ENCODE measurements at regions not wholly inside any gene's neighbourhood (a gene's known extent, or its start where the extent isn't known, plus 50 kb on each side); places are given as distances from the start of the nearest gene placed in this dataset.
A peak's percentile ranks its signal among the peaks of the same experiment; 100 is the strongest.

- Histone ChIP-seq H3K79me2 (ENCODE audit: control insufficient read depth, low read length) (no peaks in the 10 kb centered on the region), H3K36me3 (ENCODE audit: control insufficient read depth, low read length) (no peaks in the 10 kb centered on the region), H3K4me2 (ENCODE audit: low read length) (no peak overlapping the region), H3K4me3 (ENCODE audit: low read length) (no peak overlapping the region), H4K20me1 (ENCODE audit: control insufficient read depth, insufficient read depth, low read depth, low read length) (no peaks in the 10 kb centered on the region), H3F3A (ENCODE audit: control insufficient read depth, insufficient read depth) (no peaks in the 10 kb centered on the region), H3K27me3 (ENCODE audit: control insufficient read depth, low read length) (no peaks in the 10 kb centered on the region), H3K9me3 (ENCODE audit: control insufficient read depth, insufficient read depth, low read length) (no peaks in the 10 kb centered on the region), H3K9me2 (replicated peaks; ENCODE audit: control insufficient read depth, low read length) (no peaks in the 10 kb centered on the region), H3K27ac (ENCODE audit: low read depth, low read length) (no peak overlapping the region), H3K4me1 (ENCODE audit: control insufficient read depth, low read length) (no peaks in the 10 kb centered on the region)
- TF ChIP-seq, protein P1, sequence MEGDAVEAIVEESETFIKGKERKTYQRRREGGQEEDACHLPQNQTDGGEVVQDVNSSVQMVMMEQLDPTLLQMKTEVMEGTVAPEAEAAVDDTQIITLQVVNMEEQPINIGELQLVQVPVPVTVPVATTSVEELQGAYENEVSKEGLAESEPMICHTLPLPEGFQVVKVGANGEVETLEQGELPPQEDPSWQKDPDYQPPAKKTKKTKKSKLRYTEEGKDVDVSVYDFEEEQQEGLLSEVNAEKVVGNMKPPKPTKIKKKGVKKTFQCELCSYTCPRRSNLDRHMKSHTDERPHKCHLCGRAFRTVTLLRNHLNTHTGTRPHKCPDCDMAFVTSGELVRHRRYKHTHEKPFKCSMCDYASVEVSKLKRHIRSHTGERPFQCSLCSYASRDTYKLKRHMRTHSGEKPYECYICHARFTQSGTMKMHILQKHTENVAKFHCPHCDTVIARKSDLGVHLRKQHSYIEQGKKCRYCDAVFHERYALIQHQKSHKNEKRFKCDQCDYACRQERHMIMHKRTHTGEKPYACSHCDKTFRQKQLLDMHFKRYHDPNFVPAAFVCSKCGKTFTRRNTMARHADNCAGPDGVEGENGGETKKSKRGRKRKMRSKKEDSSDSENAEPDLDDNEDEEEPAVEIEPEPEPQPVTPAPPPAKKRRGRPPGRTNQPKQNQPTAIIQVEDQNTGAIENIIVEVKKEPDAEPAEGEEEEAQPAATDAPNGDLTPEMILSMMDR (IDR thresholded peaks at IDR 0.05; ENCODE audit: low read depth, low read length, poor library complexity, severe bottlenecking), result no peak
- no peak for TF ChIP-seq EZH2phosphoT487 (IDR thresholded peaks at IDR 0.05; ENCODE audit: borderline replicate concordance, low read length)
Observed at GRCh38 chr13:79777504-79777903, 296.5 kb downstream of the NDFIP2 start.

DNA sequence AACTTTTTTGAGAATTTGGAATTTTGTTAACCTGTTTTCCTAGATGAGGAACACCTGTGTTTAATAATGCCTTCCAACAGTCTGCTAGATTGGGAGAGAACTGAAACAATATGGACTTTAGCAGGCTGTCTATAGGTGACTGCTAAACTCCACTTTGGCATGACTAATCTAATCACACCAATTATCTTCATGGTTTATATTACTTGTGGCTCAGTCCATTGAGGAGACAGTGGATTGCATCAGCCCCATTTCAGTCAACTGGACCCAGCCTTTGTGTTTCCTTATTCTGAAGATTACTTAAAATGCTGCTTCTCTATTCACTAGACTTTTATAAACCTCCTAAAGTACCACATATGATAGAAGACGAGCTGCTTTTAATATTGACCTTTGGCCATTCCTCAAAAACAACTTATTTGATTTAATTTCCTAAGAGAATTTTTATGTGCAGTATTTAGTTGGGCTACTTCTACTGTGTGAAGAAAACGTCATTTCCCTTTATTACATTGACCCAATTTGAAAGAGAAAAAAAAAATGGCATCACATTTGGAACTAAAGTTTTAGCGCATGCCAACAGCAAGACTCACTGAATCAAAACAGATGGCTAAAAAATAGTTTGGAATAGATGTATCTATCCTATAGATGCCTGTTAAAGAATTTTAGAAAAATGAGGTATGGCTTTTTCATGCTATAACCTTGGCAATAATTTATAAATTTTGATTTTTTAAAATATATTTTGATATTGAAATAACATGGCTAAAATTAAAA is 295.8 kb downstream of the NDFIP2 start:
- no peaks in the 10 kb centered on the region for H3K9me2 ChIP-seq (replicated peaks; ENCODE audit: control insufficient read depth, low read length)
- H3K27me3 ChIP-seq (ENCODE audit: control insufficient read depth, low read length), result no peaks in the 10 kb centered on the region
- H3K4me2 ChIP-seq (ENCODE audit: low read length), result no peak overlapping the region

GRCh38 chr13:79775830-79776229 is 294.9 kb downstream of the NDFIP2 start:
- Histone ChIP-seq H3K9me3 (ENCODE audit: control insufficient read depth, insufficient read depth, low read length) (no peaks in the 10 kb centered on the region), H3K4me2 (ENCODE audit: low read length) (no peak overlapping the region), H3K27ac (ENCODE audit: low read depth, low read length) (no peak overlapping the region), H4K20me1 (ENCODE audit: control insufficient read depth, insufficient read depth, low read depth, low read length) (no peaks in the 10 kb centered on the region), H3K27me3 (ENCODE audit: control insufficient read depth, low read length) (no peaks in the 10 kb centered on the region), H3K79me2 (ENCODE audit: control insufficient read depth, low read length) (no peaks in the 10 kb centered on the region), H3F3A (ENCODE audit: control insufficient read depth, insufficient read depth) (no peaks in the 10 kb centered on the region), H3K4me1 (ENCODE audit: control insufficient read depth, low read length) (no peaks in the 10 kb centered on the region), H3K4me3 (ENCODE audit: low read length) (no peak overlapping the region), H3K9me2 (replicated peaks; ENCODE audit: control insufficient read depth, low read length) (no peaks in the 10 kb centered on the region), H3K36me3 (ENCODE audit: control insufficient read depth, low read length) (no peaks in the 10 kb centered on the region)
- no peak for TF ChIP-seq EZH2phosphoT487 (IDR thresholded peaks at IDR 0.05; ENCODE audit: borderline replicate concordance, low read length)
- TF ChIP-seq, protein P1 (IDR thresholded peaks at IDR 0.05; ENCODE audit: low read depth, low read length, poor library complexity, severe bottlenecking), result peak; percentile 19

More for the DNA sequence above, 295.8 kb downstream of the NDFIP2 start:
- Histone ChIP-seq H3K4me3 (ENCODE audit: low read length) (no peak overlapping the region), H3K27ac (ENCODE audit: low read depth, low read length) (no peak overlapping the region), H4K20me1 (ENCODE audit: control insufficient read depth, insufficient read depth, low read depth, low read length) (no peaks in the 10 kb centered on the region), H3F3A (ENCODE audit: control insufficient read depth, insufficient read depth) (no peaks in the 10 kb centered on the region), H3K79me2 (ENCODE audit: control insufficient read depth, low read length) (no peaks in the 10 kb centered on the region), H3K9me3 (ENCODE audit: control insufficient read depth, insufficient read depth, low read length) (no peaks in the 10 kb centered on the region), H3K36me3 (ENCODE audit: control insufficient read depth, low read length) (no peaks in the 10 kb centered on the region), H3K4me1 (ENCODE audit: control insufficient read depth, low read length) (no peaks in the 10 kb centered on the region)
- TF ChIP-seq, protein P1 (IDR thresholded peaks at IDR 0.05; ENCODE audit: low read depth, low read length, poor library complexity, severe bottlenecking), result no peak
- TF ChIP-seq EZH2phosphoT487 (IDR thresholded peaks at IDR 0.05; ENCODE audit: borderline replicate concordance, low read length), result no peak

Measured in DOHH2 (cell line).